ENCODE measurements at regions not wholly inside any gene's neighbourhood (a gene's known extent, or its start where the extent isn't known, plus 50 kb on each side); places are given as distances from the start of the nearest gene placed in this dataset.
"Not testable (repeated sequence)": the region's sequence is repeated elsewhere in the genome, so short reads cannot be mapped to it uniquely, and the experiment has no call there.

DNA sequence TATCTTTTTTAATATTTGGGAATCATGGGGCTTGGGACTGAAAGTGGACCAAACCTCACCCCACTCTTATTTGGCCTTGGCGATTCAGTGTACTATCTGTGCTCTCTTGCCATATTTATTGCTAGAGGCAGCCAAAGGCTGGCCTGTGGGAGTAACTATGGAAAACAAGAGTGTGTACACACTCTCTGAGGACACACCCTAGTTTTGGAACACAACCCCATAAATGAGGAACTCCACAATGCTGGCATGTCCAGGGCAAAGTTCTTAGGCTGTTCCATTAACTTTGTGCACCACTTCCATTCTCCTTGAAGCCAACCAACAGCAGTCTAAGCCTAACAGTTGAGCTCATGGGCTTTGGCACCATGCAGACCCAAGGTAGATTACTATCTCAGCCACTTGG lies 54.9 kb upstream of the LANCL3 start:
- H3K4me1 ChIP-seq (replicated peaks in 1 of 2; ENCODE audit: control insufficient read depth in 2 of 2, insufficient read depth in 2 of 2, low read length in 2 of 2); H3K9me1 ChIP-seq (ENCODE audit: control insufficient read depth, insufficient read depth, low read length); H3K27ac ChIP-seq (ENCODE audit: extremely low read depth, low read depth, low read length); CTCF ChIA-PET (ENCODE audit: low intra/inter-chr PET ratio); H3K9me3 ChIP-seq (replicated peaks; ENCODE audit: control insufficient read depth, insufficient read depth, low read depth, low read length); H3K27me3 ChIP-seq (ENCODE audit: control insufficient read depth in 2 of 2, insufficient read depth in 2 of 2, low read length in 2 of 2); H3K4me3 ChIP-seq; H4K20me1 ChIP-seq (replicated peaks; ENCODE audit: control insufficient read depth, insufficient read depth, low read length); DNase-seq (ENCODE audit: extremely low read depth in 1 of 4, low spot score in 3 of 4); FAIRE-seq; H2AFZ ChIP-seq (ENCODE audit: low read depth, low read length); BruUV-seq (replicated peaks); H3K9ac ChIP-seq (ENCODE audit: insufficient read depth in 1 of 2, low read depth in 2 of 2, low read length in 2 of 2); H3K36me3 ChIP-seq (ENCODE audit: control insufficient read depth, insufficient read depth, low read length); H3K79me2 ChIP-seq (ENCODE audit: control insufficient read depth, insufficient read depth, low read length); H3K4me2 ChIP-seq (ENCODE audit: insufficient read depth, low read length); ATAC-seq; intact Hi-C loops (cut with micrococcal nuclease): not testable (repeated sequence)
- in situ Hi-C loops (cut with MboI) = loop anchor here (25.0 kb wide), 1 partner anchor 646 kb away; no protein-coding TSS in a partner anchor
- POLR2A ChIA-PET = interaction anchor here (0.7 kb wide), 1 partner anchor 537 kb away, joined by 3 read pairs; no protein-coding TSS in a partner anchor
- WGBS (ENCODE audit: insufficient coverage, low coverage, missing lambda C conversion rate) = no CpG with 5 or more reads among the region's 1 CpG

DNA sequence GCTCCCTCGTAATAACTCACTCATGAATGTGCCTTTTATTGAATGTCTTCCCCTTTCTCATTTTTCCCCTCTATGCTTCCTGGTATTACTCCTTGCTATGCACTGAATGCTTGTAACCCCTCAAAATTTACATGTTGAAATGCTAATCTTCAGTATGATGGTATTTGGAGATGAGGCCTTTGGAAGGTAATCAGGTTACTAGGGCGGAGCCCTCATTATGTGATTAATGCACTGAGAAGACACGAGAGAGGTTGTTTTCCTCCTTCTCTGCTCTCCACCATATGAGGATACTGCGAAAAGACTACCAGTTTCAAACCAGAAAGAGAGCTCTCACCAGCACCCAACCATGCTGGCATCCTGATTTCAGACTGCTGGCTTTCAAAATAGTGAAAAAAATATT lies 52.2 kb upstream of the LANCL3 start:
- H2AFZ ChIP-seq (ENCODE audit: low read depth, low read length); ATAC-seq; H3K9me1 ChIP-seq (ENCODE audit: control insufficient read depth, insufficient read depth, low read length); H3K9ac ChIP-seq (ENCODE audit: insufficient read depth in 1 of 2, low read depth in 2 of 2, low read length in 2 of 2); H3K4me2 ChIP-seq (ENCODE audit: insufficient read depth, low read length); H3K79me2 ChIP-seq (ENCODE audit: control insufficient read depth, insufficient read depth, low read length); H4K20me1 ChIP-seq (replicated peaks; ENCODE audit: control insufficient read depth, insufficient read depth, low read length); H3K36me3 ChIP-seq (ENCODE audit: control insufficient read depth, insufficient read depth, low read length); H3K4me1 ChIP-seq (replicated peaks in 1 of 2; ENCODE audit: control insufficient read depth in 2 of 2, insufficient read depth in 2 of 2, low read length in 2 of 2); CTCF ChIA-PET (ENCODE audit: low intra/inter-chr PET ratio); H3K27ac ChIP-seq (ENCODE audit: extremely low read depth, low read depth, low read length); H3K27me3 ChIP-seq (ENCODE audit: control insufficient read depth in 2 of 2, insufficient read depth in 2 of 2, low read length in 2 of 2); FAIRE-seq; POLR2A ChIA-PET; BruUV-seq (replicated peaks); DNase-seq (ENCODE audit: extremely low read depth in 1 of 4, low spot score in 3 of 4); intact Hi-C loops (cut with micrococcal nuclease); H3K9me3 ChIP-seq (replicated peaks; ENCODE audit: control insufficient read depth, insufficient read depth, low read depth, low read length); H3K4me3 ChIP-seq: not testable (repeated sequence)
- in situ Hi-C loops (cut with MboI) = loop anchor here (25.0 kb wide), 1 partner anchor 643 kb away; no protein-coding TSS in a partner anchor
- WGBS (ENCODE audit: insufficient coverage, low coverage, missing lambda C conversion rate) = 10% methylated on average over 2 of the region's 4 CpGs

DNA sequence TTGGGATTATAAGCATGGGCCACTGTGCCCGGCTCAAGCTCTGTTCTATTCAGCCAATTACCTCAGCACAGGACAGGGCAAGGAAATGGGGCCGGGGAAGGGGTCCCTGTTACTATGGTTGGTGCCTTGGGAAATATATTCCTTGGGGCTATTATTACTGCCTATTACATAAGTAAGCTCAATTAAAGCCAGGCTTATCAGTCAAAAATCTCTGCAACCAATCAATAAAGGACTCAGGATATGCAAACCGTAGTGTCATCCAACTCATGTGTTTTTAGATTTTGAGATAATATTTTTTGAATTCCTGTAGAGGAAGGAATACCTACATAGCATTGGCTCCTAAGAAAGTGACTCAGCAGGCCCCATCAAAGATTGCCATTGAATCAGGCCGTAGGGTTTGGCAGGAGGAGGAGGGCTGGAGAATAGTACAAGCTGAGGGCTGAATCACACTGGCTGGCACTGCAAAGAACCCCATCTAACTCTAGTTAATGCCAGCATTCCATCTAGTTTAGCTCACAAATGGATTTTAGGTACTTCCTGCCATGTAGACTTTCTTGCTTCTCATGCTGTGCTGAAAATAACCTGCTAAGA lies 50.5 kb upstream of the LANCL3 start:
- FAIRE-seq; H2AFZ ChIP-seq (ENCODE audit: low read depth, low read length); H3K4me2 ChIP-seq (ENCODE audit: insufficient read depth, low read length); H3K27ac ChIP-seq (ENCODE audit: extremely low read depth, low read depth, low read length); H3K4me3 ChIP-seq; DNase-seq (ENCODE audit: extremely low read depth in 1 of 4, low spot score in 3 of 4); H3K4me1 ChIP-seq (replicated peaks in 1 of 2; ENCODE audit: control insufficient read depth in 2 of 2, insufficient read depth in 2 of 2, low read length in 2 of 2); H3K79me2 ChIP-seq (ENCODE audit: control insufficient read depth, insufficient read depth, low read length); H3K9me1 ChIP-seq (ENCODE audit: control insufficient read depth, insufficient read depth, low read length); H3K9me3 ChIP-seq (replicated peaks; ENCODE audit: control insufficient read depth, insufficient read depth, low read depth, low read length); H4K20me1 ChIP-seq (replicated peaks; ENCODE audit: control insufficient read depth, insufficient read depth, low read length); POLR2A ChIA-PET; H3K9ac ChIP-seq (ENCODE audit: insufficient read depth in 1 of 2, low read depth in 2 of 2, low read length in 2 of 2); CTCF ChIA-PET (ENCODE audit: low intra/inter-chr PET ratio); H3K27me3 ChIP-seq (ENCODE audit: control insufficient read depth in 2 of 2, insufficient read depth in 2 of 2, low read length in 2 of 2); intact Hi-C loops (cut with micrococcal nuclease); H3K36me3 ChIP-seq (ENCODE audit: control insufficient read depth, insufficient read depth, low read length); BruUV-seq (replicated peaks); ATAC-seq: not testable (repeated sequence)
- WGBS (ENCODE audit: insufficient coverage, low coverage, missing lambda C conversion rate) = 10% methylated on average over 3 of the region's 4 CpGs
- in situ Hi-C loops (cut with MboI) = loop anchor here (25.0 kb wide), 1 partner anchor 641 kb away; no protein-coding TSS in a partner anchor
